Hepatocyte (in vitro differentiated cells): ENCODE measurements at regions not wholly inside any gene's neighbourhood (a gene's known extent, or its start where the extent isn't known, plus 50 kb on each side); places are given as distances from the start of the nearest gene placed in this dataset.

ENCODE experiments used
- DNase-seq: peaks from one replicate; pipeline ENCODE4 v3.0.0-alpha.2; 2016; ENCODE audit warnings: low spot score
- H2AFZ ChIP-seq: fragments of 200-600 bp; sonication (generic); 2 replicates; pipeline ENCODE4 v1.6.0; 2016; ENCODE audit warnings: antibody characterized with exemption, mild to moderate bottlenecking
- H3K27ac ChIP-seq: fragments of 200-600 bp; sonication (generic); 2 replicates; pipeline ENCODE4 v1.5.1; 2016; ENCODE audit warnings: mild to moderate bottlenecking
- H3K27me3 ChIP-seq: fragments of 200-600 bp; sonication (generic); 2 replicates; pipeline ENCODE4 v1.6.1; 2016
- H3K36me3 ChIP-seq: fragments of 200-600 bp; sonication (generic); replicated peaks from 2 replicates; pipeline ENCODE4 v1.5.1; 2016; ENCODE audit warnings: low read depth; ENCODE audit not compliant: insufficient read depth
- H3K4me1 ChIP-seq: fragments of 200-600 bp; sonication (generic); 2 replicates; pipeline ENCODE4 v1.5.1; 2016; ENCODE audit warnings: mild to moderate bottlenecking, moderate library complexity; ENCODE audit not compliant: insufficient read depth
- H3K4me2 ChIP-seq: fragments of 200-600 bp; sonication (generic); 2 replicates; pipeline ENCODE4 v1.6.0; 2016
- H3K4me3 ChIP-seq: fragments of 200-600 bp; sonication (generic); 2 replicates; pipeline ENCODE4 v1.5.1; 2016; ENCODE audit warnings: mild to moderate bottlenecking
- H3K79me2 ChIP-seq: fragments of 200-600 bp; sonication (generic); 2 replicates; pipeline ENCODE4 v1.6.0; 2017; ENCODE audit warnings: mild to moderate bottlenecking
- H3K9me2 ChIP-seq: fragments of 200-600 bp; sonication (generic); replicated peaks from 2 replicates; pipeline ENCODE4 v1.6.0; 2017; ENCODE audit warnings: mild to moderate bottlenecking; ENCODE audit not compliant: insufficient read depth
- H3K9me3 ChIP-seq: fragments of 200-600 bp; sonication (generic); 2 replicates; pipeline ENCODE4 v1.5.1; 2016; ENCODE audit warnings: low read depth, mild to moderate bottlenecking
- H4K20me1 ChIP-seq: fragments of 200-600 bp; sonication (generic); 2 replicates; pipeline ENCODE4 v1.6.0; 2016; ENCODE audit warnings: mild to moderate bottlenecking; ENCODE audit not compliant: insufficient read depth, poor library complexity, severe bottlenecking
- EZH2 ChIP-seq: fragments of 200-600 bp; sonication (generic); IDR thresholded peaks from 2 replicates; pipeline ENCODE4 v1.6.1; 2016; ENCODE audit warnings: antibody characterized with exemption, mild to moderate bottlenecking, borderline replicate concordance
- EZH2phosphoT487 ChIP-seq: fragments of 200-600 bp; sonication (generic); IDR thresholded peaks from one replicate; pipeline ENCODE4 v1.6.1; 2018; ENCODE audit warnings: antibody characterized with exemption, mild to moderate bottlenecking, low read depth, moderate library complexity; ENCODE audit not compliant: unreplicated experiment, severe bottlenecking
- WGBS: methylation state at CpG from one replicate; pipeline ENCODE4 v1.1.6; 2016; ENCODE audit warnings: low lambda C conversion rate; ENCODE audit errors: missing lambda C conversion rate; 5-methylcytosine and 5-hydroxymethylcytosine counted together
- TF ChIP-seq, protein P1 (sequence below): fragments of 200-600 bp; sonication (generic); IDR thresholded peaks from 2 replicates; pipeline ENCODE4 v1.5.1; 2016; ENCODE audit warnings: antibody characterized with exemption, mild to moderate bottlenecking; ENCODE audit not compliant: poor library complexity

DNA sequence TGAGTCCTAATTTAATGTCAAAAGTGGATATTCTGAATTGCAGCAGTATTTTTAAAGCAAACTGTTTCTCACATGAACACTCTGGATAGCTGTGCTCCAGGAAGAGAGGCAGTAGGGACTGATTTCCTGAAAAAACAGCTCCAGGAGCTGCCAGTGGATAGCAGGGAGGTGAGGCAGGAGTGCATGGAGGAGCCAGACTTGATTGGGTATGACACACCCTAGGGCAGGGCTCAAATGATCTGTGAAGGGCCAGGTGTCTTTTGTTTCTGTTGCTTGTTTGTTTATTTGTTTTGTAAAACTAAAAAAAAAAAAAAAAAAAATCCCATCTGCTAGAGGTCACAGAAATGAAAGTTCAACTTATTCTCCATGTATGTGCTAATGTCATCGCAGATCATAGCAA, 83.4 kb downstream of the ADRB2 start:
- TF ChIP-seq, protein P1, sequence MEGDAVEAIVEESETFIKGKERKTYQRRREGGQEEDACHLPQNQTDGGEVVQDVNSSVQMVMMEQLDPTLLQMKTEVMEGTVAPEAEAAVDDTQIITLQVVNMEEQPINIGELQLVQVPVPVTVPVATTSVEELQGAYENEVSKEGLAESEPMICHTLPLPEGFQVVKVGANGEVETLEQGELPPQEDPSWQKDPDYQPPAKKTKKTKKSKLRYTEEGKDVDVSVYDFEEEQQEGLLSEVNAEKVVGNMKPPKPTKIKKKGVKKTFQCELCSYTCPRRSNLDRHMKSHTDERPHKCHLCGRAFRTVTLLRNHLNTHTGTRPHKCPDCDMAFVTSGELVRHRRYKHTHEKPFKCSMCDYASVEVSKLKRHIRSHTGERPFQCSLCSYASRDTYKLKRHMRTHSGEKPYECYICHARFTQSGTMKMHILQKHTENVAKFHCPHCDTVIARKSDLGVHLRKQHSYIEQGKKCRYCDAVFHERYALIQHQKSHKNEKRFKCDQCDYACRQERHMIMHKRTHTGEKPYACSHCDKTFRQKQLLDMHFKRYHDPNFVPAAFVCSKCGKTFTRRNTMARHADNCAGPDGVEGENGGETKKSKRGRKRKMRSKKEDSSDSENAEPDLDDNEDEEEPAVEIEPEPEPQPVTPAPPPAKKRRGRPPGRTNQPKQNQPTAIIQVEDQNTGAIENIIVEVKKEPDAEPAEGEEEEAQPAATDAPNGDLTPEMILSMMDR = no peak
- TF ChIP-seq EZH2 = no peak
- no peak for TF ChIP-seq EZH2phosphoT487
- no peak for DNase-seq
- 100% methylated on average over 1 of the region's 1 CpG for WGBS
- Histone ChIP-seq H4K20me1 (no peaks in the 10 kb centered on the region), H3K27ac (no peak overlapping the region), H3K4me3 (no peak overlapping the region), H3K4me2 (no peak overlapping the region), H3K9me2 (no peaks in the 10 kb centered on the region), H2AFZ (no peak overlapping the region), H3K79me2 (no peaks in the 10 kb centered on the region), H3K27me3 (no peaks in the 10 kb centered on the region), H3K36me3 (no peaks in the 10 kb centered on the region), H3K4me1 (peaks cover 1% of the 10 kb centered on the region), H3K9me3 (no peaks in the 10 kb centered on the region)

DNA sequence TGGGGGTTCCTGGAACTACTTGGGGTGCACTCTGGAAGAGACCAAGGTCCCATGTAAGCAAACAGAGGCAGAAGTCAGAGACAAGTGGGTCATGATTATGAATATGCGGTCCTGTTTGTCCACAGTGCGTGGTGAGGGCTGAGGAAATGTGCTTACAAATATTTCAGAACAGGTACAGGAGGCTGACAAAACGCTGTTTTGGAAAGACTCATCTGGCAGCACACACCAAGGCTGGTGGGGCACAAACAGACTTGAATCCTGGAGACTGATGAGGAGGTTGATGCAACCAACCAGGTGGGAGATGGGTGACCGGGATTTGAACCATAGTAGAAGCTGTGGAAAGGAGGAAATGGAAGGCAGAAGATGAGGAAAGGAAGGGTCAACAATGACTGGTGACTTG, 83.8 kb downstream of the ADRB2 start:
- Histone ChIP-seq H3K27me3 (no peaks in the 10 kb centered on the region), H2AFZ (no peak overlapping the region), H3K4me1 (peaks cover 6% of the 10 kb centered on the region), H3K9me2 (no peaks in the 10 kb centered on the region), H3K27ac (no peak overlapping the region), H3K36me3 (no peaks in the 10 kb centered on the region), H3K79me2 (no peaks in the 10 kb centered on the region), H3K9me3 (no peaks in the 10 kb centered on the region), H3K4me3 (no peak overlapping the region), H4K20me1 (no peaks in the 10 kb centered on the region), H3K4me2 (no peak overlapping the region)
- 93% methylated on average over 4 of the region's 4 CpGs for WGBS
- TF ChIP-seq EZH2 (no peak), EZH2phosphoT487 (no peak)
- TF ChIP-seq, protein P1 = no peak
- no peak for DNase-seq

GRCh38 chr5:148910686-148911361, 84.4 kb downstream of the ADRB2 start:
- H3K4me1 ChIP-seq = peaks cover 6% of the 10 kb centered on the region
- no peaks in the 10 kb centered on the region for H4K20me1 ChIP-seq
- H3K27me3 ChIP-seq = no peaks in the 10 kb centered on the region
- H3K4me3 ChIP-seq = no peak overlapping the region
- H3K79me2 ChIP-seq = no peaks in the 10 kb centered on the region
- 85% methylated on average over 8 of the region's 8 CpGs for WGBS
- H2AFZ ChIP-seq = no peak overlapping the region
- no peaks in the 10 kb centered on the region for H3K9me3 ChIP-seq
- TF ChIP-seq, protein P1 = no peak
- no peak for TF ChIP-seq EZH2
- no peak for TF ChIP-seq EZH2phosphoT487
- H3K4me2 ChIP-seq = no peak overlapping the region
- H3K9me2 ChIP-seq = no peaks in the 10 kb centered on the region
- DNase-seq = no peak
- no peaks in the 10 kb centered on the region for H3K36me3 ChIP-seq
- H3K27ac ChIP-seq = no peak overlapping the region
